IPS DF 6.9 (cell line): ENCODE measurements at regions not wholly inside any gene's neighbourhood (a gene's known extent, or its start where the extent isn't known, plus 50 kb on each side); places are given as distances from the start of the nearest gene placed in this dataset.

ENCODE experiments used
- DNase-seq: peaks from one replicate; pipeline ENCODE4 v3.0.0-alpha.2; 2013; ENCODE audit warnings: low read depth, low spot score
- H3K27ac ChIP-seq: one replicate; pipeline ENCODE4 v1.5.1; 2013; ENCODE audit warnings: low read length, control low read depth
- H3K27me3 ChIP-seq: 2 replicates; pipeline ENCODE4 v1.6.1; 2013; ENCODE audit warnings: mild to moderate bottlenecking, low read length; ENCODE audit not compliant: control insufficient read depth, insufficient read depth
- H3K36me3 ChIP-seq: 2 replicates; pipeline ENCODE4 v1.6.1; 2013; ENCODE audit warnings: low read length; ENCODE audit not compliant: control insufficient read depth, insufficient read depth
- H3K4me1 ChIP-seq: 2 replicates; pipeline ENCODE4 v1.6.1; 2013; ENCODE audit warnings: low read length; ENCODE audit not compliant: control insufficient read depth, insufficient read depth
- H3K4me3 ChIP-seq: 2 replicates; pipeline ENCODE4 v1.5.1; 2013; ENCODE audit warnings: mild to moderate bottlenecking, low read length
- H3K9me3 ChIP-seq: 2 replicates; pipeline ENCODE4 v1.6.1; 2013; ENCODE audit warnings: low read length, inconsistent platforms; ENCODE audit not compliant: control insufficient read depth, insufficient read depth
- WGBS: extraction: QIAGEN DNeasy Blood & Tissue Kit; methylation state at CpG from one replicate; pipeline ENCODE4 v1.1.7; 2013; ENCODE audit warnings: mixed read lengths, missing lambda C conversion rate; ENCODE audit not compliant: insufficient read length, insufficient coverage; 5-methylcytosine and 5-hydroxymethylcytosine counted together

DNA sequence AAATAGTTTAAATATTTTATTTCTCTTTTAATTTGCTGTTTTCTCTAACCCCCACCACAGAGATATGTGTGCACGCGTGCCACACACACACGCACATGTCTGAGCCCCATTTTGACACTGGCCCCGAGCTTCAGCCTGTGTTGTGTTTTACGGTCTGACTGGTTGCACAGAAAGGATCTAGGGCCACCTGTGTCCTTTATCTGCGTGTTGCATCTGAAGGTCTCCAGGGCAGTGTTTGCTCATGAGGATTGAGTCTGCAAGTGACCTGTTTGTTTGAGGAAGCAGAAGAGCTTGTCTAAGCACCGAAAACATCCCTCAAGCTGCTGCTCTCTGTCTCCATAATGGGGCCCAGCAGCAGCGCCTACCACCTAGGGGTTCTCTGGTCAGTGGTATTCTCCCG, 266.4 kb upstream of the LYZL1 start:
- H3K4me3 ChIP-seq, result no peak overlapping the region
- H3K27ac ChIP-seq, result no peak overlapping the region
- peaks cover 5% of the 10 kb centered on the region; the same call in 1 of the 2 replicates for H3K4me1 ChIP-seq
- WGBS, result no CpG with 5 or more reads among the region's 9 CpGs
- no peaks in the 10 kb centered on the region for H3K27me3 ChIP-seq
- H3K9me3 ChIP-seq, result no peaks in the 10 kb centered on the region
- no peaks in the 10 kb centered on the region for H3K36me3 ChIP-seq
- no peak for DNase-seq

DNA sequence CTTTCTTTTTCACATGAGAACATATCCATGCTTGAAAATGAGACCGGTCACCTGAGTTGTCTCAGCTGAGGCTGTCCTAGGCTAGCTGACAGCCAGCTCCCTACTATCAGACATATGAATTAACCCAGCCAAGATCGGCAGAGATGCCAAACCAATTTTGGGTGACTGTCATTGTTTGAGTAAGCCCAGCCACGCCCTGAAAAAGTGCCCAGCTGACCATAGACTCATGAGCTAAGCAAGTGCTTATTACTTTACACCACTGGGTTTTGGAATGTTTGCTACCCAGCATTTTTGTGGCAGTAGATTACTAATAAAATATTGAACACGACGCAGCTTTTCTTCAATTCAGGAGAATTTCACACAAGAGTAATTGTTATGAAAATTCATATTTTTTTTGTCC, 265.2 kb upstream of the LYZL1 start:
- no peak overlapping the region for H3K4me3 ChIP-seq
- H3K27me3 ChIP-seq, result no peaks in the 10 kb centered on the region
- WGBS, result no CpG with 5 or more reads among the region's 5 CpGs

DNA sequence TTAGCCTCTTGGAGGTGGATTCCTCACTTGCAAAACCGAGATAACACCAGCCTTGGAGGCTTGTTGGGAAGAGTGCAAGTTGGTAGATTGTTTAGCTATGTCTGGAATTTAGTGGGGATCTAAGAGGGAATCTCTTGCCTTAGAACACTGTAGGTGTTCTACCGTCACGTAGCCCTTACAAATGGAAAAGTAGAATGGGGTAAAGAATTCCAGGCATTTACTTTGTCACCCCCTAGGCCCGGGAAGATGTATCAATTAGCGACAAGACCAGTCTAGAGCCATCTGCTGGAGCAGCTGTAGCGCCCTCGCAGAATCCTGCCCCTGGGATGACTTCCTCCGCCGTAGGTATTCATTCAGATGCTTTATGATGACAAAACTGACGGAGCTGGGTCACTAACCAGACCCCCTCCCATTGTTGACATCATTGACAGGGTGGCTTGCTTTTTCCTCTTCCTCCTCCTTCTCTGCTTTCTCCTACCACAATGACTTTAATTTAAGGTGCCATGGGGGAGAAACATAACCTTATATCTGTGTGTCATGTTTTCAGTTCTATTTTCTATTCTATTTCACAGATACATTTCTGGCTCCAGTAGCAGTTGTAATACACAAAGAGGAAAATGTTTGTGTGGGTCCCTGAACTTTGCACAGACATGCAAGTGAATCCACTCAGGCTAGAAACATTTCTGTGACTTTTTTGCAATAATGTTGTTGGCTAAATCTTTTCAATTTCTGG, 262.6 kb upstream of the LYZL1 start:
- peak; percentile 45 for DNase-seq
- no peaks in the 10 kb centered on the region for H3K27me3 ChIP-seq
- H3K36me3 ChIP-seq, result no peaks in the 10 kb centered on the region
- no CpG with 5 or more reads among the region's 10 CpGs for WGBS
- H3K4me3 ChIP-seq, result no peak overlapping the region
- H3K4me1 ChIP-seq, result peaks cover 5% of the 10 kb centered on the region; the same call in 1 of the 2 replicates
- H3K27ac ChIP-seq, result no peak overlapping the region
- no peaks in the 10 kb centered on the region for H3K9me3 ChIP-seq

More for the DNA sequence above, 265.2 kb upstream of the LYZL1 start:
- Histone ChIP-seq H3K9me3 (no peaks in the 10 kb centered on the region), H3K4me1 (peaks cover 5% of the 10 kb centered on the region; the same call in 1 of the 2 replicates), H3K27ac (no peak overlapping the region), H3K36me3 (no peaks in the 10 kb centered on the region)
- DNase-seq, result no peak

DNA sequence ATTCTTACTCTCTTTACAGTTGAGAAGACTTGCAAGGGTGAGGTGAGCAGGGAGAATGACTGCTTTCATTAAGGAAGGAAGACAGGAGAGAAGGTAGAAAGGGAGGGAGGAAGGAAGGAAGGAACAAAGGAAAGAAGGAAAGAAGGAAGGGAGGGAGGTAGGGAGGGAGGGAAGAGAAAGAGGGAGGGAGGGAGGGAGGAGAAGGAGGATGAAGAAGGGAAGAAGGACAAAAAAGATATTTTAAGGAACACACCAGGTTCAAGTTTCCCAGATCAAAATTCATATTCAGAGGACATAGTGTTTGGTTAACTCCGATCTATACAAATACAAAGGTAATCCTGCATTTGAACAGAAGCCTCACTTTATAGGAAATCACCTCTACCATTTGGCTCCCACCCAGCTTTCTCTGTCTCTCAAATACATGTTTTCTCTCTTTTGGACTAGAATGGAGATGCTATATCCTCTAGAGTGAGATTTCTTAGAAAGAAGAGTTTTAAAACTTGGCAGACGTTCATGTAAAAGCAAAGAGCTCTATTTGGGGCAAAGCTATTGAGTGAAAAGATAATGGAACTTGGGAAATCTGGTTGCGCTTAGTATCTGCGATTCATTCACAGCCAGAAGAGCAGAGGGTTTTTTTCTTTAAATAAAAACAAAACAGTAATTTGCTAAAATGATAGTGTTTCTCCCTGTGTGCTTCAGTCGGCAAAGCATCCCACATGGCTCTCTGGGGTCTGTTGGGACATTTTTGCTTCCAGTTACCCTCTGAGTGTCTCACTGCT, 261.9 kb upstream of the LYZL1 start:
- DNase-seq, result no peak
- H3K4me1 ChIP-seq, result peaks cover 5% of the 10 kb centered on the region; the same call in 1 of the 2 replicates
- no peaks in the 10 kb centered on the region for H3K9me3 ChIP-seq
- no peaks in the 10 kb centered on the region for H3K27me3 ChIP-seq
- no peak overlapping the region for H3K4me3 ChIP-seq
- WGBS, result no CpG with 5 or more reads among the region's 5 CpGs
- no peak overlapping the region for H3K27ac ChIP-seq
- no peaks in the 10 kb centered on the region for H3K36me3 ChIP-seq

DNA sequence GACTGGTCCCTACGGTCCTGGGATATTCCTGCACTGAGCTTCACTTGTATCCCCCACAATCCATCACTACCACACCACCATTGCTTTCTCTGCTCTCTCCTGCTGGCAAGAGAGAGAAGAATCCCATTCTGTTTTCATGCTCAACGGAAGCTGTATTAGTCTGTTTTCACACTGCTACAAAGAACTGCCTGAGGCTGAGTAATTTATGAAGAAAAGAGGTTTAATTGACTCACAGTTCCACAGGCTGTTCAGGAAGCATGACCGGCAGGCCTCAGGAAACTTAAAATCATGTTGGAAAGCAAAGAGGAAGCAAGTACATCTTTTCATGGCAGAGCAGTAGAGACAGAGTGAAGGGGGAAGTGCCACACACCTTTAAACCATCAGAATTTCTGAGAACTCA, 260.4 kb upstream of the LYZL1 start:
- H3K27me3 ChIP-seq, result no peaks in the 10 kb centered on the region
- DNase-seq, result no peak
- no peak overlapping the region for H3K27ac ChIP-seq
- no peak overlapping the region for H3K4me3 ChIP-seq
- no CpG with 5 or more reads among the region's 3 CpGs for WGBS
- peaks cover 5% of the 10 kb centered on the region; the same call in 1 of the 2 replicates for H3K4me1 ChIP-seq
- no peaks in the 10 kb centered on the region for H3K36me3 ChIP-seq
- no peaks in the 10 kb centered on the region for H3K9me3 ChIP-seq

DNA sequence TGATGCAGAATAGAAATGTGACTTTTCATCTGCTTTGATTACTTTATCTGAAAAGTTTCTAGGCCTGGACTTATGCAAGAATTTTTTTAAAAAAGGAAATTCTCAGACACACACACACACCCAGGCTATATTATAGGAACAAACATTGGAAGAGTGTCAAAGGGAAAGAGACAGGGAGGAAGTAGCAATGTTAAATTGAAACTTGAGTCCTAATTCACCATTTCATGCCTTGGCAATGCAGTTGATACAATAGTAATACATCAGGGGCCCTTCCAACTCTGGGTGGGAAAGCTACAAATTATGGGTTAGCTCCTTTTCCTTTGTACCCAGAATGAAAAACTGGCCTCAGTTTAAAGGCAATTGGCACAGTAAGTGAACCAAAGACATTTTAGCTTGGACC, 258.0 kb upstream of the LYZL1 start:
- Histone ChIP-seq H3K9me3 (no peaks in the 10 kb centered on the region), H3K27ac (no peak overlapping the region), H3K4me1 (peaks cover 2% of the 10 kb centered on the region; the same call in 1 of the 2 replicates), H3K36me3 (no peaks in the 10 kb centered on the region), H3K27me3 (no peaks in the 10 kb centered on the region), H3K4me3 (no peak overlapping the region)
- DNase-seq, result no peak

DNA sequence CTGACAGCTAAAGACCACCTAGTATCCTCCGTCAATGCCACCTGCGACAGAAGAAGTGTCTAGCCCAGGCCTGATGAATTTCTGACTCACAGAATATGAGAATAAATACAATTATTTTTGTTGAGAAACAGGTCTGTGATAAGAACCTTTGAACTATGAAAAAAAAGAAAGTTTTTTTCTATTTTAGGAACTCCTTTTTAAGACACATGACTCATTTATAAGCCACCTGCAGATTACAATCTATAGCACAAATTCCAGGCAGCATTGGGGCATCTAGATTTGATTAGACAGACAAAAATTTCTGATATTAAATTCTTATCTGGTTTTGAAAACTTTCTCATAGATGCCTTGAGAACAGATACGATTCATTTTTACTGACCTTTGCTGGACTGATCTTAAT, 256.7 kb upstream of the LYZL1 start:
- no peak overlapping the region for H3K27ac ChIP-seq
- no peak overlapping the region for H3K4me3 ChIP-seq
- no peak for DNase-seq
- no peaks in the 10 kb centered on the region for H3K9me3 ChIP-seq
- H3K27me3 ChIP-seq, result no peaks in the 10 kb centered on the region
- WGBS, result no CpG with 5 or more reads among the region's 3 CpGs
- H3K4me1 ChIP-seq, result no peaks in the 10 kb centered on the region
- H3K36me3 ChIP-seq, result no peaks in the 10 kb centered on the region

DNA sequence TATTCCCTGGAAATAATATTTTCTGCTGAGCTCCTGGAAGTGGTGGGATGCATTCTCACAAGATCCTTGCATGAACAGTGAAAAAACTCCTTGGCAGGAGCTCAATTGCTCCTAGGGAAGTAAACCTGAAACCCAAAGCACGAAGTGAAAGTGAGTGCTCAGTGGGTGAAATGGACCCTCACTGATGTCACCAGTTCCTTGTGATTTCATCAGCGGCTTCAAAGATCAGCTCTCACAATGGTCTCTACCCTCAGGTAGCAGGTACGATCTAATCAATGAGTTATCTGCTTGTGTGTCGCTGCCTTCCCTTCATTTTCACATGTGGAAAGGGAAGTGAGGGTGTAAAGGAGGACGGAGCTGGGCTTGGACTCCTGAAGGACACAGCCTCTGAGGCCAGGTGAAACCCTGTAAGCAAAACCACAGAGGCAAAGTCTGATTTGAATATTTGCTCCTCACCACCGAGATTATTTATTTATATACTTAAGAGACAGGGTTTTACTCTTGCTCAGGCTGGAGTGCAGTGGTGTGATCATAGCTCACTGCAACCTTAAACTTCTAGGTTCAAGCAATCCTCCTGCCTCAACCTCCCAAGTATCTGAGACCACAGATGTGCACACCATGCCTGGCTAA, 255.4 kb upstream of the LYZL1 start:
- no peak for DNase-seq
- Histone ChIP-seq H3K4me3 (no peak overlapping the region), H3K36me3 (no peaks in the 10 kb centered on the region), H3K9me3 (no peaks in the 10 kb centered on the region), H3K27ac (no peak overlapping the region), H3K4me1 (no peaks in the 10 kb centered on the region), H3K27me3 (no peaks in the 10 kb centered on the region)
- WGBS, result no CpG with 5 or more reads among the region's 6 CpGs

DNA sequence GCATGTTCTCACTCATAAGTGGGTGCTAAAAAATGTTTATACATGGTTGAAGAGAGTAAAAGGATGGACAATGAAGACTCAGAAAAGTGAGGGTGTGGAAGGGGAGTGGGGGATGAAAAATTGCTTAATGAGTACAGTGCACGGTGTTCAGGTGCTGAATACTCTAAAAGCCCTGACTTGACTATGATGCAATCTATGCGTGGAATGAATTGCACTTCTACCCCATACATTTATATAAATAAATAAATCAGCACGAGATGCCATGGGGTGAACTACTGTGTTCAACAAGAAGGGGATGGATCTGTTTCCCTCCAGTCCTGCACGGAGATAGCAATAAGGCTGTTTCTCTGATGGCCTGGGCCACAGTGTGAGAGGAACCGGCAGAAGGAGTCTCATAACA, 254.3 kb upstream of the LYZL1 start:
- Histone ChIP-seq H3K36me3 (no peaks in the 10 kb centered on the region; the same call in 1 of the 2 replicates), H3K27me3 (no peaks in the 10 kb centered on the region), H3K27ac (no peak overlapping the region), H3K4me1 (no peaks in the 10 kb centered on the region), H3K4me3 (no peak overlapping the region), H3K9me3 (no peaks in the 10 kb centered on the region)
- WGBS, result no CpG with 5 or more reads among the region's 5 CpGs
- no peak for DNase-seq

DNA sequence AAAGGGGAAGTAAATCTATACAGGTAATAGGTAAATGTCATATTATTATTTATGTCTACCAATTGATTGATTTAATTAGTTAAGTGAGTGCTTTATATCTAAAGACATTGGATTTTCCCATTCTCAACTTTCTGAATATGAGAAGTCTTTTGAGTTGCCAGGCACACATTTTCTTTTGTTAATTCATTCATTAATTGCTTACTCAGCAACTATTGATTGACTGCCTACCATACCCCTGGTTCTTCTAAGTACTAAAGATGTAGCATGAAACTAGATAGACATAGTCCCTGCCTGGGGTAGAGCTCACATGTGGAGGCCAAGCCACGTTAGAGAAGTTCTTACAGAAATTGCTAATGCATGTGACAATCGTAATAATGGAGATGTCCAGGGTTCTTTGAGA, 253.1 kb upstream of the LYZL1 start:
- DNase-seq, result no peak
- Histone ChIP-seq H3K36me3 (no peaks in the 10 kb centered on the region; the same call in 1 of the 2 replicates), H3K4me3 (no peak overlapping the region), H3K27ac (no peak overlapping the region), H3K27me3 (no peaks in the 10 kb centered on the region), H3K9me3 (no peaks in the 10 kb centered on the region), H3K4me1 (no peaks in the 10 kb centered on the region)
- no CpG with 5 or more reads among the region's 2 CpGs for WGBS
